ENCODE measurements at regions not wholly inside any gene's neighbourhood (a gene's known extent, or its start where the extent isn't known, plus 50 kb on each side); places are given as distances from the start of the nearest gene placed in this dataset.
"Not testable (repeated sequence)": the region's sequence is repeated elsewhere in the genome, so short reads cannot be mapped to it uniquely, and the experiment has no call there.

DNA sequence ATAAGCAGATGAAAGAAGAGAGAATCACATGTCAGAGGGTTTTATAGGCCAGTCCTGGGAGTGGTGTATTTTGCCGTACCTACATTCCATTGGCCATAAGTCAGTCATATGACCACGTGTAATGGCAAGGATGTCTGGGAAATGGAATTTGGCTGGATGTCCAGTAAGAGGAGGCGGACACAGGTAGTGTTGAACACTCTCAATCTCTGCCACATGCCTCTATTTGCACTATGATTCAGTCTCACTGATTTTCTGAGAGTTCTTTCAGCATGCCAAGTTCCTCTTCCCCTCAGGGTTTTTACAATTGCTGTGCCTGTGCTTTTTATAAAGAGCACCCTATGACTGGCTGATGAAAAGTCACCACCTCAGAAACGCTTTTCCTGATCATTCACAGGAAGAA lies 164.2 kb upstream of the GPR101 start:
- DNase-seq (ENCODE audit: low read depth), result no peak

DNA sequence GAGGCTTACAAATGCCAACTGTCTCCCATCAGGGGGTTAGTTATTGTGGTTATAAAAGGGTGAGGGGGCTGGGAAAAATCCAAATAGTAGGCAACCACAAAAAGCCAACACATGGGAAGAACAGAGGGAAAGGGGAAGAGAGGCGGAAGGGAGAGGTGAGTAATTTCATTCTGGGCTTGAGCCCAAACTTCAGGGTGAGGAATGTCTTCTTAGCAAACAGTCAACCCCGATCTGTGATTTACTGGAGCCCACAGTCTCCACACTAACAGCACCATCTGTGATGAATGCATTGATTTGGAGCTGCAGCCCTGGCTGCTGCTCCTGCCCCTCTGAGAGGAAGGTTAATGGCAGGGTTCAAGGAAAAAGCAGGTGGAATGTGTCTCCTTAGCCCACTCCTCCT lies 162.2 kb upstream of the GPR101 start:
- peak; percentile 4 for DNase-seq (ENCODE audit: low read depth)

DNA sequence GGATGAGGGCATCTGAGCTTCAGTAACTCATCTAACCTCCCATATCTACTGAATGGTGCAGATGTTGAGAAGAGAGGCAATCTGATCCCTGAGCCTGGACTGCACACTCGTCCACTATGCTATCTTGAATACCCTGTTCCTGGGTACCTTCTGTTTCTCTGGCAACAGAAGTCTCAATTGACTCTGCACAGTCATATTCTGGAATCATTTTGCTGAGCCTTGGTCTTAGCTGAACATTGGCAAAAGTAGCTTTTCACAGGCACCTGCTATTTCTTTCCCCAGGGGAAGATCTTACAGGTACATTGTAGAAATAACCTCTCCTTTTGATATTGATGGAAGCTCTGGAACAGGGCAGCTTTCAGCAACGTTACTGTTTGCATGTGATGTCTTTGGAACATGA lies 161.5 kb upstream of the GPR101 start:
- DNase-seq (ENCODE audit: low read depth), result no peak

DNA sequence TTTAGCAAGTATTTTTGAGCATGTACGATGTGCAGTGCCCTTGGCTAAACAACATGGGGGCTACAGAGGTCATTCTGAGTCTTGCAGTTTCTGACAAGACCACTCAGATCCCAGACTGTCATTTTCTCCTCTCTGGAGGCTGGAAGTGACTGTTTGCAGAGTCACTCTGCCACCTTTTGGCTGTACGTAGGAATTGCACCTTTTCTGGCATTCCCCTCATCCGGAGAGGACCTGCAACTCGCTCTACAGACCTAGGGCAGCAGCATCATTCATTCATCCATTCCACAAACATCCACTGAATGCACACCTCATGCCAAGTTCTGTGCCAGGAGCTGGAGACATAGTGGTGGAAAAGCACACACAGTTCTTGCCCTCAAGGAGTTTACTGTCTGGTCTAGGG lies 160.4 kb upstream of the GPR101 start:
- DNase-seq (ENCODE audit: low read depth), result peak; percentile 11

DNA sequence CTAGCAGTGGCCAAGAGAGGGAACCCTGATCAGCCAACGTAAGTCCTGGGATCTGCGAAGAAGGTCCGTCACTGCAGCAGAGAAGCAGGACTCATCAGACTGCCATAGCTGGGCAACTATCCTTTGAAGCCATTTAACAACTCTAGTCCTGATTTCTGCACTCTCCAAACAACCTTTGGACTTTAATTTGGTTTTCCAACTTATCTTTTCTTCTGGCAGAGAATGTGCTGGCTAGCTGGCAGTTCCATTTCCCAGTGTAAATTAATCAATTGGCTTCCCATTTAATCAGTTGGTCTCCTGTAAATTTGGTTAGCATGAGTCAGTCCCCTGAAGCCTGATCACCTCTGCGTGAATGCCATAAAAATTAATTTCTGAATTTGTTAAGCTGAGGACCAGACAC lies 153.7 kb upstream of the GPR101 start:
- DNase-seq (ENCODE audit: low read depth), result no peak

DNA sequence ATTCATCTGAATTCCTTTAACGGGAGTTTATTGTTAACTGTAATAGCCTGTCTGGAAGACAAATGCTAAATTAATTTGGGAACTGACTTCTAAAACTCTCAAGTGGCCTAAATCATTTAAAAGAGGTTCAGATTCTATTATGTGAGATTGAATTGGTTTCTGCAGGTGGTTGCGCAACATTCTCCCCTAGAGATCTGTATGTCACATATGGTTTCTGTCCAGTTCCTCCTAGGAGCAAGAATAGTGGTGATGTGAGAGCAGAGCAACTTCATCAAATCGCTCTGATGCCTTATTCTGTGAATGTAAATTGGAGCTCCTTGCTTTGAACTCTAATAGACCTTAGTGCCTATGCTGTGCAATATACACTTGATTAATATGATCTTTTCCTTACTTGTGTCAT lies 144.6 kb upstream of the GPR101 start:
- no peak for DNase-seq (ENCODE audit: low read depth)

DNA sequence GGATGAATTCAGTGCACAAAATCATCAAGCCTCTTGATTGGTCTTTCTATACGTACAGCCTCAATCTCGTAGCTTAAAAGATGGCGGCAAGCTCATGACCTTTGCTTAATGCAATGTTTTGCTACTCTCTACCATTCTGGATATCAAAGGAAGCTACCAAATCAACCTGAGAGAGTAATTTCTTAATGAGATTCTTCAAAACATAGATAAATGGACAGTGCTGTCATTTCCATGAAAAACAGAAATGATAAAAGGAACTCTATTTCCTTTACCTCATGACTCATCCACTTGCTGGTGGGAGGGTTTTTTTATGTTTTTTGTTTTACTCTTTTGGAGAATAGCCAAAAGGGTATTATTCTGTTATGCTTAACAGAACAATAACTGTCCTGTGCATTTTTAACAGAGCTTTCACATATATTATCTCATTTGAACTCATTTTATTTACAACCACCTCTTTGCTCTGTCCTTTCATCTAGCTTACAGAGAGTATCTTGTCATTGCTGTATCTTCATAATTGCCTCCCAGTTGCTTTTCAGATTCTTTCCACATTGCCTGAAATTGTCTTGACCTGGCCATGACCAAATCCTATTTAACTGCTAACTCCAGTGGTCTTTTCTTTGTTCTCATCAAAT lies 138.6 kb upstream of the GPR101 start:
- no peak for DNase-seq (ENCODE audit: low read depth)

DNA sequence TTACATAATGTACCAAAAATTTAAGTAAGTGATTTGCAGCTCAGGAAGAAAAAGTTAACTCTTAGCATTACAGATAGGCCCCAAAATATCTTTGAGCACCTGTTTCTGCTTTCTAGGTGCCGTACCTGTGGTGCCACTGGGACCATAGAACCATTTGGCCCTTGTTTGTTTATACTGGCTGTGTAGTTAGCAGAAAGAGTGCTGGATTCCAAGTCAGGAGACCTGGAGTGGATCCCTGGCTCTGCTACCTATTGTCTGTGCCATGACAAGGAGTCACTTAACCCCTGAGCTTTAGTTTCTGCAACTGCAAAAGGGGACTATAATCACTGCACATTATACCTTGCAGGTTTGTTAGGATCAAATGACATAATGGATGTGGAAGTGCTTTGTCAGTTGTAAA lies 137.8 kb upstream of the GPR101 start:
- DNase-seq (ENCODE audit: low read depth), result no peak

DNA sequence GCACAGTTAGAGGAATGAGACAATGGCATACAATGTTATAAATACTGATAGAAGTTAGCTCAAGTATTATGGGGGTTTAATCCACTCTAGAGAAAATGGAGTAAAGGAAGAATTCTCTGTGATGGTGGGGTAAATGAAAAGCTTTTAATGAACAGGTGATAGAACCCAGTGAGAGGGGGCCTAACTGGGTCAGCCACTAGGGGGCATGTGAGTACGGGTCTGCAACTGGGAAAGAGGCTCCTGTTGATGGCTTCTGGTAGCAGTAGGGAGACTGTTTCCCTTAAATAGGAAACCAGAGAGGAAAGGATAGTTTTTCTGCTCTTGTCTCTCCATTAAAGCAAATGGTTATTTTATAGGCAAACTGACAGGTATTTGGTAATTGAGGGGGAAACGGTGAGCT lies 132.8 kb upstream of the GPR101 start:
- DNase-seq (ENCODE audit: low read depth), result no peak

DNA sequence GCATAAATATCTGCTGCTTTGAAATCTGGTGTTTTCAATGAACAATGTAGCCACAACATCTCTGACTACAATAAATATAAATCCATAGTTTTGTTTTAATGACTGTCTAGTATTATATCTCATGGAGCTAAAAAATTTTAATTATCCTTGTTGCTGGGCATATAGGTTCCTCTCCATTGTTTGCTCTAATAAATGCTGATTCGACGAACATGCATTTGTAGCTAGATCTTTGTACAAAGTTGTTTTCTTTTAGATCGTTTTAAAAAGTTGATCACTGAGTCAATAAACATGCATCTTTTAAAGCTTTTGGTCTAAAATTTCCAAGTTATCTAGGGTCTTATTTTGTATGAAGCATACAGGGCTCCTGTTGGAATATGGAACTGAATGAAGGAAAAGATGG lies 130.5 kb upstream of the GPR101 start:
- no peak for DNase-seq (ENCODE audit: low read depth)

DNA sequence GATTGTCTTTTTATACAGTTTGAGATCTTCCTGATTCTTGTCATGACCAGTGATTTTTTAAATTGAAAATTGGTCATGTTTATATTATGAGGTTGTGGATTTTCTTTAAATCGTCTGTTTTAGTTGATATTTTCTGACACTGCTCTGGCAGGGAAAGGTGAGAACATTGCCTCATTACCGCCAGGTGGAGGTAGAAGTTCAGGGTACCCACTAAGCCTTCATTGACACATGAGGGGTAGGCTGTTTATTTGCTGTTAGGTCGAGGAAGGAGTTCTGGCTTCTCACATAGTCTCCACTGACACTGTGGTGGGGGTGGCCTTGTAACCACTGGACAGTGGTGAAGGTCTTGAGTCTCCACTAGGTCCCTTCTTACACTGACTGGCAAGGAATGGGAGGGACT lies 117.6 kb upstream of the GPR101 start:
- no peak for DNase-seq (ENCODE audit: low read depth)

DNA sequence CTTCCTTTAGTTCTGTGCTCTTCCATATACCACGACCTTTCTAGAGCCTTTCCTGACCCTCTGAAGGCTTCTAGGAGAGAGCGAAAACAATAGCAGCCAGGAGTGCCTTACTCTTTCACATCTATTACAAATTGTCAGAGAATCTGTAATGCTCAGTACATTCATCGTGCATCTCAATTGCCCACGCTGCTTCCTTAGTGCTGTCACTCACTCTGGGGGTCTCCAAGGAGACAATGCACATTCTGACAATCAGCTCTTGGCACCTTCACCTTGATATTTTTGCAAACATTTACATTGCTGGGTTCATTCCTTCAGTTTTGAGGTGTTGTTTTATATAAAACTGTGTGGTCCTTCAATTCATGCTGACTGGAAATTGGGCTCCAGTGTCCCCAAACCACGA lies 110.1 kb upstream of the GPR101 start:
- DNase-seq (ENCODE audit: low read depth), result no peak

DNA sequence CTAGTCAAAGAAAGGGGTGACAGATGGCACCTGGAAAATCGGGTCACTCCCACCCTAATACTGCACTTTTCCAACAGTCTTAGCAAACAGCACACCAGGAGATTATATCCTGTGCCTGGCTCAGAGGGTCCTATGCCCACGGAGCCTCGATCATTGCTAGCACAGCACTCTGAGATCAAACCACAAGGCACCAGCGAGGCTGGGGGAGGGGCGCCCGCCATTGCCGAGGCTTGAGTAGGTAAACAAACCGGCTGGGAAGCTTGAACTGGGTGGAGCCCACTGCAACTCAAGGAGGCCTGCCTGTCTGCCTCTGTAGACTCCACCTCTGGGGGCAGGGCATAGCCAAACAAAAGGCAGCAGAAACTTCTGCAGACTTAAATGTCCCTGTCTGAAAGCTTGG lies 88.9 kb upstream of the GPR101 start:
- DNase-seq (ENCODE audit: low read depth), result not testable (repeated sequence)

DNA sequence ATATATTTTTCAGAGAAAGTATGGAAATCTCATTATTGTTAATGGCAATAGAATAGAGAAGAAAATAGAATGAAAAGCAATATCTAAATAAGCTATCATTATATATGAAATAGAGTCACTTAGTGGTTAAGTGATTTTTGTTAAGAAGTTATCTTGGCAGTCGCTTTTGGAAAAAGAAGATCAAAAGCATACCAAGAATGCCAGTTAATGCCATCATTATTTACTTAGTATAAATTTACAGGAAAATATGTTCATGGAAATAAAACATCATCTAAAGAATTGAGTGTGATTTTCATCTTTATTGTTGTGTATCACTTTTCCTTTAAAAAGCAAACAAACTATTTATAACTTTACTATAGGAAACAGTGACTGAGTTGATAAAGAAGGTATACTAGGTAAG lies 85.3 kb upstream of the GPR101 start:
- no peak for DNase-seq (ENCODE audit: low read depth)

DNA sequence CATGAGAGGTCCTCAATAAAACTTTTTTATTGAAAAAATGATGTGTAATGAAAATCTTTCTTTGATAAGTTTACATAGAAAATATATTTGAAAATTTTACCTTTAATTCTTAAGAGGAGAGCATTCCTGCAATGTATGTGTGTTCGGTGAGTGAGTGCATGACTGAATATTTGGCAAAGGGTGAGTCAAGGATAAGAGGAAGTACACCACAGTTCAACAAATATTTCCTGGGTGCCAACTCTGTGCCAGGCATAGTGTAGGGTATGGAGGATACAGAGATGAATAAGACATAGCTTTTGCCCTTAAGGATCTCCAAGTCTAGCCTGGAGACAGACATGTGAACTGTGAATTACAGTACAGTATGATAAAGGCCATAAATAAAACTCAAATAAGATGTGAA lies 84.7 kb upstream of the GPR101 start:
- DNase-seq (ENCODE audit: low read depth), result no peak

DNA sequence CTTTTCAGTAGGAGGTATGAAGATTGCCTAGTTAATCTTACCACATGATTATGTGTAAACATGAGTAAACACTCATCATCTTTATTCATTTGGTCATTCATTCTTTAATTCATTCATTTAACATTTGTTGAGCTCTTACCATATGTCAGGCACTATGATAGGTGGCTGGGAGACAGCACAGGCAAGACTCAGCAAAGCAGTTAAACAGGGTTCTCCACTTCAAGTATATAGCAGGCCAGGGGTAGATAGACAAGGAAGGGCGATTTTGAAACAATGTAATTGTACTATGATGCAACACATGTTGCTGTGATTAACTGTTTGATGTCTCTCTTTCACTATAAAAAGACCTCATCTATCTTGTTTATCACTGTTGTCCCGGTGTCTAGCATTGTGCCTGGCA lies 84.3 kb upstream of the GPR101 start:
- DNase-seq (ENCODE audit: low read depth), result no peak

DNA sequence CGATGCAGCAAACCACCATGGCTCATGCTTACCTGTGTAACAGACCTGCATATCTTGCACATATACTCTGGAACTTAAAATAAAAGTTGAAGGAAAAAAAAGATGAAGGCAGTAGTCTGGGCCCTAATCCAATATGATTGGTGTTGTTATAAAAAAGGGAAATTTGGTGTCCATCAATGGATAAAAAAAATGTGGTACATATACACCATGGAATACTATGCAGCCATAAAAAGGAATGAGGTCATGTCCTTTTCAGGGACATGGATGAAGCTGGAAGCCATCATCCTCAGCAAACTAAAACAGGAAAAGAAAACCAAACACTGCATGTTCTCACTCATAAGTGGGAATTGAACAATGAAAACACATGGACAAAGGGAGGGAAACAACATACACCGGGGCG lies 74.1 kb upstream of the GPR101 start:
- DNase-seq (ENCODE audit: low read depth), result not testable (repeated sequence)

DNA sequence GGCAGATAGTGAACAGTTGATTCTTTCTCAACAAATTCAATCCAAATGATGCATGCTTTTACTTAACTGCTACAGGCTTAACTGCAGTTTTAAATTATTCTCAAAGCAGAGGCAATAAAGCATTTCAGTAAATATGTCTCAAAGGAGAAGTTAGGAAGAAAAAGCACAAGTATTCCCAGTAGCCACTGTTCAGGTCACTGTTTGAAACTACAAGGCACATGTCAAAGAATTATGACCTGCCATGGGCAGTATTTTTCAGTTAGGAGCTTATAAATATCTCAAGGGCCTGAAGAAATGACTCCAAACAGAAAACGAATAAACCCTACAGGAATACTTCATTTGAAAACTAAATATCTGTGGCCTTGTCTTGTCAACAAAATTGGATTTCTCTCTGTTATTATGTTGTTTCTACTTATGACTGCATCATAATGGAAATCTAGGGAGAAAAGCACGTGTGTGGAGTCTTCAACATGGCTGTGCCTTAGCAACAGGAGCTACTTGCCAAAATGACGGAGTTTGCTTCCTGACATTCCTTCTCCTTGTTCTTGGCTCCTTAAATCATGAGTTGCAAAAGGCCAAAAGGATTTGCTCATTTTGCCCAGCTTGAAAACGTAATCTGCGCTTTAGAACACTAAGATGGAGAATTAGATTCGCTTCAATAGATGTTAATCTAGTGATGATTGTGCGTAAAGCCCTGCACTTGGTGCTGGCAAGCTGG lies 67.6 kb upstream of the GPR101 start:
- DNase-seq (ENCODE audit: low read depth), result no peak
